AG09309 (cell line): ENCODE measurements at regions not wholly inside any gene's neighbourhood (a gene's known extent, or its start where the extent isn't known, plus 50 kb on each side); places are given as distances from the start of the nearest gene placed in this dataset.

Source experiments
- DNase-seq: peaks from one replicate; pipeline ENCODE4 v3.0.0-alpha.2; 2010; ENCODE audit warnings: low read depth
- H3K4me3 ChIP-seq: 2 replicates; pipeline ENCODE4 v1.5.1; 2011; ENCODE audit warnings: mild to moderate bottlenecking, low read depth, low read length, moderate library complexity; ENCODE audit not compliant: control insufficient read depth
- TF ChIP-seq, protein P1 (sequence below): IDR thresholded peaks from 2 replicates; pipeline ENCODE4 v1.5.1; 2011; ENCODE audit warnings: mild to moderate bottlenecking, low read depth, low read length, inconsistent platforms; ENCODE audit not compliant: insufficient read depth, control insufficient read depth; ENCODE audit errors: missing control alignments

DNA sequence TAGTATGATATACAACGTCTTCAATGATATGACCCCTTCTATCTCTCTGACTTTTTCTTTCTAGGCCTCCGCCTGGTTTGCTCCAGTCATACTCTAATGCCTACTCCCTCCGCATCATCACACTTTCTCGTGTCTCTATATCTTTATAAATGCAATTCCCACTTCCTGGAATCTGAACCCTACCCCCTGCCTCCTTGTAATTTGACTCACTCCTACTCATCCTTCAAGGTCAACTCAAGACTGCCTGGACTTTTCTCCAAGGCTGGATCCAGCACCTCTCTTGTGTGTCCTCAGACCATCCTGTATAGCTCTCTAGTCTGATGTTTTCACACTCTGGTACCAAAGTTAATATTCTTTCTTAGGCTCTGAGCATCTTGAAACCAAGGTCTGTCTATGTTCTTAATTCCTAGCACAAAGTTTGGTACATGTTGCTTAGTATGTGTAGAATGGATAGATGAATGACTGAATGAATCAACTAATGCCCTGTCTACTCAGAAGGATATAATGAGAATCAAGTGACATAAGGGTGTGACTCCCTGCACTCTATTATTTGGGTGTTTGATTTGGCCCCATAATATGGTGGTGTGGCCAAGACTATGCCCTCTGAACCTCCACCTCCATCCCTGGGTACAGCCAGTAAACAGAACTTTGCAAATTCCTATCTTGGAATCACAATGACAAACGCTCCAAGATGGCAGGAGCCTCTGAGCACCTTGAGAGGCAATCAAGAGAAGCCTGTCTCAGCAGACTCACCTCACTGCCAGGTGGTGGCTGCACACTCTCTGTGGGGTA lies 74.3 kb upstream of the SERP2 start:
- no peak overlapping the region for H3K4me3 ChIP-seq
- TF ChIP-seq, protein P1, sequence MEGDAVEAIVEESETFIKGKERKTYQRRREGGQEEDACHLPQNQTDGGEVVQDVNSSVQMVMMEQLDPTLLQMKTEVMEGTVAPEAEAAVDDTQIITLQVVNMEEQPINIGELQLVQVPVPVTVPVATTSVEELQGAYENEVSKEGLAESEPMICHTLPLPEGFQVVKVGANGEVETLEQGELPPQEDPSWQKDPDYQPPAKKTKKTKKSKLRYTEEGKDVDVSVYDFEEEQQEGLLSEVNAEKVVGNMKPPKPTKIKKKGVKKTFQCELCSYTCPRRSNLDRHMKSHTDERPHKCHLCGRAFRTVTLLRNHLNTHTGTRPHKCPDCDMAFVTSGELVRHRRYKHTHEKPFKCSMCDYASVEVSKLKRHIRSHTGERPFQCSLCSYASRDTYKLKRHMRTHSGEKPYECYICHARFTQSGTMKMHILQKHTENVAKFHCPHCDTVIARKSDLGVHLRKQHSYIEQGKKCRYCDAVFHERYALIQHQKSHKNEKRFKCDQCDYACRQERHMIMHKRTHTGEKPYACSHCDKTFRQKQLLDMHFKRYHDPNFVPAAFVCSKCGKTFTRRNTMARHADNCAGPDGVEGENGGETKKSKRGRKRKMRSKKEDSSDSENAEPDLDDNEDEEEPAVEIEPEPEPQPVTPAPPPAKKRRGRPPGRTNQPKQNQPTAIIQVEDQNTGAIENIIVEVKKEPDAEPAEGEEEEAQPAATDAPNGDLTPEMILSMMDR: no peak
- no peak for DNase-seq

DNA sequence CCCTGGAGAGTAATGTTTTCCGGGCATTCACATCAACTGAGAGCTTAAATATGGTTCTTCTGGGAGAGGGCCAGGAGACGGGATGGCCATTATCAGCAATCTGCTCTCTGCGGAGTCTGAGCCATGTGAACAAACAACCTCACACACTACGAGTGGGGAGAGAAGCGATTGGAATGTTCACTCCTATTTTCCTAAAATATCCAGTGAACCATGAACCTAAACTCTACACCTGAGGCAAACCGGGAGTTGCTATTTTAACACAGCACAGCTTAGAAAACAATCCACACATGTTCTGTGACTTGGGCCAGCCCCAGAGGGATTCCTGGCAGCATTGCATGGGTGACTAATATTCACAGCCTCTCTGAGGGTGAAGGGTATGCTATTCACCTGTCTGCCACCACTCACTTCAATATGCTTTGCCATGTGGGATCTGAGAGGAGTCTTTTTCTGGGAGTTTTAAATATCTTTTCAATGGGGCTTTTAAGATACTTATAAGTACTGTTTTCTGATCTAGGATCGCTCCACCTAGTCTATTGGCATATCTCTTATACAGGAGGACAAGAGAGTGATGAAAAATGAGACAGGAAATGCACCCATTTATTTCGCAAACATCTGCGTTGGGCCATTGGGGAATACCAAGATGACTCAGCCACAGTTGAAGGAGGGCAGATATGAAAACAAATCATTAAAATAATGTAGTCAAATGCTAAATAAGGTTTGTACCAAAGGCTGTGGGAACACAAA lies 72.6 kb upstream of the SERP2 start:
- TF ChIP-seq, protein P1: no peak
- H3K4me3 ChIP-seq: no peak overlapping the region
- no peak for DNase-seq

DNA sequence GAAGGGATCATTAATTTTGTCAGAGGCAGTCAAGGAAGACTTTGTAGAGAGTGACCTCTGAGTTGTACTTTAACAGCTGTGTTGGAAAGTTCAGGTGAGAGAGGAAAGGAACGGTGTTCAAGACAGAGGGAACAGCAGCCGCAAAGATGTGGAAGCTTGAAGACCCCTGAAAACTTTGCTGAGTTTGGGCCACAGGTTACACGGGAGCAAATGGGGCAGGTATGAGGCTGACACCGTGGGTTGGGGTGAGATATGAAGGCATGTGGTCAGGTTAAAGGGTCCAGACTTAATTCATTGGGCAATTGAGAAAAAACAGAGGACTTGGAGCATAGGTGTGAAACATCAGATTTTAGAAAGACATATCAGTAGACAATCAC lies 72.0 kb upstream of the SERP2 start:
- no peak overlapping the region for H3K4me3 ChIP-seq
- DNase-seq: no peak
- TF ChIP-seq, protein P1: no peak

DNA sequence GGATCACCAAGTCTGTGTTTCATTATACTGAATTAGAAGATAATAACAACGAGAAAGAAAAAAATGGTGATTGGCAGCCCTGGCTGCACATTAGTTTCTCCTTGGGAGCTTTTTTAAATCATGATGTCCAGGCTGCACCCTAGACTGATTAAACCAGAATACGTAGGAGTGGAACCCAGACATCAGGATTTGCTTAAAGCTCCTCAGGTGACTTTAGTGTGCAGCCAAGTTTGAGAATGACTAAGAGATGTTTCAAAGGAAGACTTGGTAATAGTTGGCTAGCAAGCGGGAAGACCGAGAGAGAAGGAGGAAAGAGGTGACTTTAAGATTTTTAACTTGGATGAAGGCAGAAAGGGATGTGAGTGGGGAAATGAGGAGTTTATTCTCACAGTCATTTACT lies 71.4 kb upstream of the SERP2 start:
- TF ChIP-seq, protein P1: no peak
- no peak for DNase-seq
- no peak overlapping the region for H3K4me3 ChIP-seq

DNA sequence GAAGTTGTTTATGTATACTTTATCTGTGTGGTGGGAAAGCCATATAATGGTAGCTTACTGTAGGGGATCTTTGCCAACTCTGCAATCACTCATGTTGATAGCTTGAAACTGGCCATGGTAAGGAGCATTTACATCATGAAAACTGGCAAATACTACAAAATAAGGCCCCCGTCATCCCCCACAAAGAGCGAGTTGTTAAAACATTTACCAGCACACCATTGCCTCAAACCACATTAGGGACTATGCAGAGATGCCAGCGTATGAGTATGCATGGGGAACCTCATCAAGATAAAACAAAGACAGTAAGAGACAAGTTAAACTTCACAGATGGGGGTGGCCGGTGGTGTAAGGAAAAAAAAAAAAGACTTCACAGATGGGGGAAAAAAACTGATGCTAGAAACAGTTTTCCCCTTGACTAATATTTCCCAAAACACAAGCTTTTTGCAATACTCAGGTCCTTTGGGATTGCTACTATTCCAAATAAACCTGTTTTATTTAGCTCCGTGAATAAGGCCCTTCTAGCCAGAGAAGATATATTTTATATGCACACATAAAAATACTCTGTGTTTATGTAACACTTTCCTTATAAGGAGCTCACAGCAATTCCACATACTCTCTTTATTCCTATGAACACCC lies 70.6 kb upstream of the SERP2 start:
- DNase-seq: no peak
- TF ChIP-seq, protein P1: no peak
- H3K4me3 ChIP-seq: no peak overlapping the region

DNA sequence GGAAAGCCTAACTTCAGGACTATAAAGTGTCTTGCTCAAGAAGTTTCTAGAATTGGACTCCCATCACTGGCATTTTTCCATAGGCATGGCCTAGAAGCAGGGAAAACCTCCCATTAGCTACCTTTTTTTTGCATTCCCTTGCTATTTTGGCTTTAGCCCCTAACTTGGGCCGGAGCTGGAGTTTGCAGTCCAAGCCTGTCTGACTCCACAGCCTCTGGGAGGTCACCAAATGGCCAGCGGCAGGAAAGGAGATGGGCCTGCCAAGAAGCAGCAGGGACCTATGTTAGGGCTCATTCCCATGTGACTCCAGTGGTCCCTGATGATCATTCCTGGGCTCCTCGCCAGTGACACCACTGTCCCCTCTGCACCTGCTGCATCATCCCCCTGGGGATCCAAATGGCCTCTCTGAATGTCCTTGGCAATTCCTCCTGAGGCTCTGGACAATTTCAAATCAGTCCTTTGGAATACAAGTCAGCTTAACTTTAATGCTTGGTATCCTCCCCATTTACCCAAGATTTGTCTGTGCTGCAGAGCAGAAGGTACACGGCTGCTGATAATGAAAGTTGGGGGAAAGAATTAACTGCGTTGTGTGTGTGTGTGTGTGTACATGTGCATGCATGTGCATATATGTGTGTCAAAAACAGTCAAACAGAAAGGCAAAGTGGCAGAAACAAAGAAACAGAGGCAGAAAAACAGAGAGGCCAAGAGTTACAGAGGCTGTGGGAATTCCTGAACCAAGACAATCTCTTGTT lies 69.8 kb upstream of the SERP2 start:
- TF ChIP-seq, protein P1: no peak
- no peak overlapping the region for H3K4me3 ChIP-seq
- no peak for DNase-seq
